Stimulated activated CD4-positive, alpha-beta T cell treated with anti-CD3 and anti-CD28 coated beads, Interleukin-1b, Interleukin-23, amount 100 ng/mL, for 1 hour (primary cell): ENCODE measurements at regions not wholly inside any gene's neighbourhood (a gene's known extent, or its start where the extent isn't known, plus 50 kb on each side); places are given as distances from the start of the nearest gene placed in this dataset.

Experiments used
- DNase-seq, 2 donors: peaks; one replicate each; pipeline ENCODE4 v3.0.0-alpha.2; 2020; ENCODE audit warnings: low read depth in 2 of 2

DNA sequence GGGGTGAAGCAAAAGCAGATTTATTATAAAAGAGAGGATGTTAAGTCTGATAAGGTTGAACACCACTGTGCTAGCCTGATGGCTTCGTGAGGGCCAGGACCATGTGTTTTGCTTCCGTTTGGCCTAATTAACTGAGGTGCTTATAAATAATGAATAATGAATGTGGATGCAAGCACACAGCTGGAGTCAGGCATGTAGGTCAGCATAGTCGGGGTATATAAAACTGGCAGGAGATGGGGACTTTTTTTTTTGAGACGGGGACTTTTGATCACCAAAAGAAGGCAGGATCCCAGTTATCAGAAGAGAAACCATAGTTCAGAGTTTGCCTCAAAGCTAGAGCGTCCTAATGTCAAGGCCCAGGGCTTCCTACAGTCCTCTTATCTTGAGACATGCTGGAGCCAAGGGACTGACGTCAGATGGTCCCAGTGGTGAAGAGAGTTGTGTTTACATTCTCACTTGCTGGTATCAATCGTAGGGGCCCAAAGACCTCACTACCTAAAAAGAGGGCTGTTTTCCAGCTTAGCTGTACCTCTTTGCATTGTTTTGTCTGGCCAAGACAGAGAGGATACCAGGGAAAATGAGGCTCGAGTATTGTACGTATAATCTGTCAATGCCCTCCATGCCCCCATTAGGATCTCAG is 50.4 kb downstream of the RTL9 start:
- DNase-seq, result no peak

DNA sequence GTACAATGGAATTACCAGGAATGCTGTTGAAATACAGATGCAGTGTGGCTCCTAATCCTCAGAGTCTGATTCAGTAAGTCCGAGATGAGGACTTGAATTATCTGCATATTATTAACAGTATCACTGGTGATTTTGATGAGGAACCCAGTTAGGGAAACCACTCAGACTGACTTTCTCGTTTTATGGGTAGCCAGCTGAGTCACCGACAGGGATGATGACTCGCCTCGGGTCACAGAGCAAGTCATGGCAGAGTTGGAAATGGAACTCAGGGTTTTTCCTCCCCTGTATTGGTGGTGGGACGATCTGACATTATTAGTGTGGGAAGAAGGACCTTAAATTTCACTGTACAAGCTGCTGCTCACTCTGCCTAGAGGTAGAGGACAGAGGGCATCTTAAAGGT is 51.3 kb downstream of the RTL9 start:
- no peak for DNase-seq

DNA sequence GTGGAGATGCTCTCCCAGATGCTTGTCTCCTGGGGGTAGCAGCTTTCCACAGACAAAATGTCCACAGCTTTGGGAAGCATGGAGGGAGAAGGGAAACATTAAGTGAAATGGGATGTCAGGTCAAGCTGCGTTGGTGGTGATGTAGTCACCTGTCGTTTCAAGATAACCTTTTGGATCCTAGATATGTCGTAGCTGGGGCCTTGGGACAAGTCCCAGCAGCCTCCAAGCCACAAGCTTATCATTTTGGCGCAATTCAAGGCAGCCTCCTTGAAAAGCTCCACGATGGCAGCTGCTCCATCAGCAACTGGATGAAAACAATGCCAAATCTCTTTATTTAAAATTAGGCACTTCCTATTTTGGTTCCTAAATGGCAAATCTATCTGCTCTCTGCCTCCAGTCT is 52.0 kb downstream of the RTL9 start:
- no peak for DNase-seq

DNA sequence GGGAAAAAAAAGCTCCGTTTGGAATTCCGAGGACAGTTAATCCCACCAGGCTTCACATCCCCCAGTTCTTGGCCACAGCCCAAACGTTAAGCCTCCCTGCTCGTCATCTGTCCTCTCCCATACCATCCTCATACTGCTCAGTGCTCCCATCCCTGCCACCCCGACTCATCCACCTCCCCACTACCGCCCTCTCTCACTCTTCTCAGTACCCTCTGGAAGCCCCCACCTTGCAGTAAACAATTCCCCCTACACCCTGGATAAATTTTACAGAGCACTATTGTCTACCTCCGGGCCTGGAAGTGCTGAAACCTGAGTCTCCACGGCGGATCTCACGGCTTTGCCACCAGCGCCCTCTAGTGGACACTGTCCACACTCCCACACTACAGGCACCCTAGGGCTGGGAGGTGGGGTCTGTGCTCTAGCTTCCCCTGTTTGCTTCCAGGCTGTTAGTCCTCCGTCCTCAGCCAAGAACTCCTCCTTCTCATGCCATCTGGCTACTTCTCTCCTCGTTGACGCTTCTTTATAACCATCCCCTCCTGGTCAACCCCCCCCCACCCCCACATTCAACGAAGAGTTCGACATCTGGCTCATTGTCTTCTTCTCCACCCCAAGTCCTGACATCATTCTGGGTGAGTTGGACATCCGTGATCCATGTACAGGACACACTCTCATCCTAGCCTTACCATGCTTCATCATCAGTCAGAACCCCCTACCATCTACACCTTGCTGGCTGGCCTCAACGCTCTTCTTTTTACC is 54.5 kb downstream of the RTL9 start:
- DNase-seq, result peak; percentile 34 to 42

DNA sequence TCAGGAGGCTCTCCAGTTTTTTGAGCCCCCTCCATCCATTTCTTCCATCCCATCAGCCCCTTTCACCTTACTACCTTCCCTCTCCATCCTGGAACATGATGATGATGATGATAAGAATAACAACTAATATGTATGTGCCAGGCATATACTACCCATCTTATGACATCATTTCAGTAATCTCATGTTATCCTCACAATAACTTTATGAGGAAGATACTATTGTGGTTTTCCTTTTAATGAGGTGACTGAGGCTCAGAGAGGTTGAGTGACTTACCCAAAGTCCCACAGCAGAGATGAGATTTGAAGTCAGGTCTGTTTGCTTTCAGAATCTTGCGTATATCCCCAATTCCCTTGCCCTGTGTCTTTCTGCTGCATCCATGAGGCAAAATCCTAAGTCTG is 55.1 kb downstream of the RTL9 start:
- DNase-seq, result no peak

DNA sequence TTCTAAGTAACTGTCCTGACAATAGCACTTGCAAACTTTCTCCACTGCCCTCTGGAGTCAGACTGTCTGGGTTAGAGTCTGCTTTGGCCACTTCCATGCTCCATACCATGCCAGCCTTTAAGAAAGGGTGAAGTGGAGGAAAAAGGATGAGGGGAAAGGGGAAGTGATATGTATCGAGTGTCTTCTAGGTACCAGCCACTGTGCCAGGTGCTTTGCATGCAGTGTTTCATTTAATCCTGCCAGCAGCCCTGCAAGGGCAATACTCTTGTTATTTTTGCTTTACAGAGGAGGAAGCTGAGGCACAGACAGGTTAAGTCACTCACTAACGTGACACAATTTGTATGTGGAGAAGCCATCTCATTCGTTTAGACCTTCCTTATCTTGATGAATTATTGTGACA is 55.6 kb downstream of the RTL9 start:
- no peak for DNase-seq

DNA sequence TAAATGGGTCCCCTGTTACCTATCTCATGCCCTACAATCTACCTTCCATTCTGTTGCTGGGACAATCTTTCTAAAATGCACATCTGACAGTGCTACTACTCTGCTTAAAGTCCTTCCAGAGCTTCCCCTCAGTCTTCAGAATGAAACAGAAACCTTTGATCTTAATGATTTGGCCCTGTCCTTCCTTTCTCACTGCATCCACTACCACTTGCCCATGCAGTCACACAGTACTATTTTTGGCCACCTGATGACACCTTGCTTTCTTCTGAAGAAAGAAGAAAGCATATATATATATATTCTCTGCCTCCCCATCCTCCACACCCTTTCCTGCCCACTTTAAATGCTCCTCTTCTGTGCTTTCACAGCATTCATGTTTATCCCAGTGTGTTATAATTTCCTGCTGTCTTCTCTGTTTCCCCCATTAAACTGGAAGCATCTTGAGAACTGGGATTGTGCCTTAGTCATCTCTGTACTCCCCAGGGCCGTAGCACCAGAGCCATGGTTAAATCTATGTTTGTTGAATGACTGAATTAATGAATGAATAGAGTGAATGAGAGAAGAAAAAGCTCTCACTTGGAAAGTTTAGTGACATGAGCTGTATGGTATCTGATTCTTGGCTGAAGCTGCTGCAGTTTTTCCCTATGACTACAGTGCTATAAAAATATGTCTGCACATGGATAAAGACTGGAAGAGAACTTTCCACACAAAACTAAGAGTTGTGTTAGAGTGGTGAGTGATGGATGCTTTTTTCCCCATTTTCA is 56.2 kb downstream of the RTL9 start:
- DNase-seq, result no peak

DNA sequence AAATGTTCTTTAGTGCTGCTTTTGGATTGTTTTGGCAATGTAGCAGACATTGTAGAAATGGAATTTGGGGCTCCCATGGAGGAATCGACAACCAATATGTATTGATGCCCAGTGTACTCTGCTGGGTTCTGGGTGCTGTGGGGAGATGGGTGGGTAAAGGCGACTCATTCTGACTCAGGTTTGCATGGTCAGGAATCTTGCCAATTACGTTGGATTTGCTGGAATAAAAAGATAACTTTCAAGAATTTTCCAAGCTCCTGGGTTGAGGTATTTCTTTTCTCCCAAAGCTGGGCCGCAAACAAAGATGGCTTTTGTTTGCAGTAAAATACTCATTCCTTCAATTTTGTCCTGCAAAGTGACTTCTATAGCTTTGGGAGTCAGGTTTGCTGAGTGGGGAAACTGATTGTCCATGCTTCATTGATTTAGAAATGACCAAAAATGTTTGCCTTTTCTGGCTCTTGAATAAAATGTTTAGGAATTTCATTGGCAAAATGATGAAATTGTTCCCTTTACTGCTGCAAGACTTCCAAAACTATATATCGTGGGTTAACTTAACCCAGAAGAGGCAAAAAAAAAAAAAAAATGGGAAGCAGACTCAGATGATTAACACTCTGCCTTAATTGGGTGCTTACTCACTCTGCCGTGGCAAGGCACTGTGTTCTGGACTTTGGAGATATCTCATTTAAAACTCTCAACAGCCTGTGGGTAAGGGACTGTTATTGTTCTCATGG is 57.0 kb downstream of the RTL9 start:
- DNase-seq, result no peak

DNA sequence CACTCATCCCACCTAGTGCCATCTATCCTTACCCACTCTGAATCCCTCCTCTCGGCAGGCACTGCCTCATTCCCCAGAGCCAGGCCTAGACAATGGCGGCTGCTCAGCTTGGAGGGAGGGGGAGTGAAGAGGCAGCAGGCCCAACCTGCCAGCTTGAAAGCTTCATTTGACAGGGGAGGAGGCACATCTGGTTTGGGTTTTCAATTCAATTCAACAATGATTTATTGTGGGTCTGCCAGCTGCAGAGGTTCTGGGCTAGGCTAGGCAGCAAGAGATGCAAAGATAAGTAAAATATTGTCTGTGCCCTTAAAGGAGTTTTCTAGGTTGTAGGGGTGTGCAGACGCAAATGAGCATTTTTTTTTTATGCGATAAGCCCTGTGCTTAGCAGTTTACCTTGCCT is 58.5 kb downstream of the RTL9 start:
- no peak for DNase-seq

DNA sequence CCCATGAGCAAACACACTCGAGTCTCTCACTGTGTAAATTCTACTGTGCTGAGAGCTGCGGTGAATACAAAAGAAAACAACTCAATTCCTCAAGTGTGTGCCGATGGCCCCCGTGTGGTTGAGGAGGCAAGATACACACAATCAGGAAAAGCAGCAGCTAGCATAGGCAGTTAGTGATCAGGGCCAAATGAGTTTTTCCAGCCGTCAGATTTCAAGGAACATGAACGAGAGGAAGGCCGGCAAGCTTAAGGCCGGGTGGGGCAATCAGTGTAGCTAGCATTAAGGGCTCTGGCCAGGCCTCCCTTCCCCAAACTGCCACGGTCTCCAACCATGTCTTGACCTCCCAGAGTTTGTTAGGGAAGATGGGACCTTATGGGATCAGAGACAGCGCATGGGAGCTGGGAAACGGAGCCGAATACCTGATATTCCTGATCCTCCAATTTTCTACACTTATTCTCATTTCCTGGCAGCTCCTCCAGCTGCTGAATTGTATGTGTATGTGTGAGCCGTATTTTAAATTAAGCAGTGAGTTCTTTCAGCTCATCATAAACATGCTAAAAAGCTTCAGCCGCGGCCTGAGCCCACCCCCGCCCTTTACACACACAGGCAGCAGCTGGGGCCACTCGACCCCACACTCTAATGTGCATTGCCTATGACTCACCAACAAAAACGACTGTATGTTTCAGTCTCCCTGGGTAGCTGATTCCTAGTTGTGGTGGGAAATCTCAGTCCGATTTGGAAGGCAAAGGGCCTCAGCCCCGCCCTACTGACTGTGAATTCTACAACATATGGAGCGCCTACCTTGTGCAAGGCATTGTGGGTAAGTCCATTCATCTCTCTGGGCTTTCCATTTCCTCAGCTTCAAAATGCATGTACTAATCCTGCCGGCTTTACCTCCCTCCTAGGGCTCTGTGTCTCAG is 59.9 kb downstream of the RTL9 start:
- no peak for DNase-seq

DNA sequence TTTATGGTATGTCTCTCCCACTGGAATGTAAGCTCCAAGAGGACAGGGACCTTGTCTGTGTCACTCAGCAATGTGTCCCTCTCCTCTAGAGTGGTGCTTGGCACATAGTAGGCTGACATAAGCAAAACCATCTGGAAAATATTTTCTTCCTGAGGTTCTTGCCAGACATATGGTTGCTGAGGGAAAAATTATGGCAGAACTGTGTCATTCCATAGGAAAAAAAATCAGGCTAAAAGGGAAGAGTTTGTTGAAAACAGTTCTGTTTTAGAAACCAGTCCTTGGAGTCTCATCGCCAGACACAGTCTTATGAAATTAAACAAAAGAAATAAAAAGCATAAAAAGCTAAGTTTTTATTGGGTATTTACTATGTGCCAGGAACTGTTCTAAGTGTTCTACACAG is 60.9 kb downstream of the RTL9 start:
- DNase-seq, result no peak

DNA sequence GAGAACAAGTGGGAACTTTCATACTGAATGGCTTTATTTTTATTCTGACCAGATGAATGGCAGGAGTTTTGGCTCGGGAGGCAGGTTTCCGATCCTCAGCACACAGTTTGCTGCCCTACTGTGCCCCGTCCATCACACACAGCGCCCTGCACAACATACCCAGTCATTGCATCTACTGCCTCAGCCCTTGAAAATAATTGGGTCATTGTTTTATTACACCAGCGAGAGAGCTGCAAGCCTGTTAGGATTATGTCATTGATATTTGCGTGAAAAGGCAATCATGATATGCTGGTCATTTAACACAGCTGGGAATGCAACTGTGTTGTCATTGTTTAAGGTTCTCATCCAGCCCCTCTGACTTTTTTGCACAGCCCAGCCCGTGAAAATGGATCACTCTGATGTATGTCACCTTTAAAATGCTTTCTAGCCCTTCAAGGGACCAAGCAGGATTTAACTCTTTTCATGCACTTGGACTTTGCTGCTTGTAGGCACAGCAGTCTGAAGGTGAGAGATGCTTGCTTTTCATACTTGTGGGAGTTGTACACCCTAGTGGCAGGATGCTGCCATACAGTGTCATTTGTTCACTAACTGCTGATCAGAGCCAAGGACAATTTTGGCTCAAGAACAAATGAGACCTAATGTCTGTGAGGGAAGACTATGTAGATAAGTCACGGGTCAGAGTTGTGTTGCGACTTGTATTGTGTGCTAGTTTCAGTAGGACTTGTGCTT is 62.3 kb downstream of the RTL9 start:
- DNase-seq, result no peak

DNA sequence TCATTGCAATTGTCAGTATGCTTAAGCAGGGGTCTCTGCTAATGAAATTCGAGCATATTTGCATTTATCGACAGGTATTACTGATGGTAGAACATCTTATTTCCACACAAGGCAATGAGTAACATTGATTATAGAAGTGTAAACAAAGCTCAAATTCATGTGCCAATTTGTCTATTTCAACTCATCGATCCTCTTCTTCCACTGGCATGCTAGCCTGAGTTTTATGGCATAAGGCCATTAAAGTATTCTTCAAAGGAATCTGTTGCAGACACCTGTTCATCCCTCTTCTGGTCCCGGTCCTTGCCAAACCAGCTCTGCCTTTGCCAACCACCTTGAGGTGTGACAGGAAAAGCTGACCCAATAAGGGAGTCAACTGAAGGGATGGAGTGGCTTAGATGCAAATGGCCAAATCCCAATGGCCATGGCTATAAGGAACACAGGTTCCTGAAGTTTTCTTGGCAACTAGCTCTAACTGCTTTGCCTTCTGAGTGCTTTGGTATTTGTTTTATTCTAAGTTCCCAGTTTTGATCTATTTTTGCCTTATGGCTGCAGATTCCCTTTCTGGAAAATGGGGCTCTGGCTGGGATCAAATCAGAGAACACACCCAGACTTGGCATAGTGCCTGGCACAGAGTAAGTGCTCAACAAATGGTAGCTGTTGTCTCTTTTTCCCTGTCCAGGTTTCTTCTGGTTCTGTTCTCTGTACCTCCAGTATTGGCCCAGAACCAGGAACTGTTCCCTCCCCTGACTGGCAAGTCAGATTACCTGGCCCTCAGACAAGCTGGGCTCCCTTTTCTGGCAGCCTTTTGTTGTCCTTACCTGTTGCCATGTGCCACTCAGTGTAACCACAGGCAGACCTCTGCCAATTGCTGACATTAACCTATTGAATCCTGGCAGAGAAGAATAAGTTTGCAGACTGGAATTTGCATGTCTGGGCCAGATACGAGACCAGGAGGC is 63.1 kb downstream of the RTL9 start:
- DNase-seq, result no peak

DNA sequence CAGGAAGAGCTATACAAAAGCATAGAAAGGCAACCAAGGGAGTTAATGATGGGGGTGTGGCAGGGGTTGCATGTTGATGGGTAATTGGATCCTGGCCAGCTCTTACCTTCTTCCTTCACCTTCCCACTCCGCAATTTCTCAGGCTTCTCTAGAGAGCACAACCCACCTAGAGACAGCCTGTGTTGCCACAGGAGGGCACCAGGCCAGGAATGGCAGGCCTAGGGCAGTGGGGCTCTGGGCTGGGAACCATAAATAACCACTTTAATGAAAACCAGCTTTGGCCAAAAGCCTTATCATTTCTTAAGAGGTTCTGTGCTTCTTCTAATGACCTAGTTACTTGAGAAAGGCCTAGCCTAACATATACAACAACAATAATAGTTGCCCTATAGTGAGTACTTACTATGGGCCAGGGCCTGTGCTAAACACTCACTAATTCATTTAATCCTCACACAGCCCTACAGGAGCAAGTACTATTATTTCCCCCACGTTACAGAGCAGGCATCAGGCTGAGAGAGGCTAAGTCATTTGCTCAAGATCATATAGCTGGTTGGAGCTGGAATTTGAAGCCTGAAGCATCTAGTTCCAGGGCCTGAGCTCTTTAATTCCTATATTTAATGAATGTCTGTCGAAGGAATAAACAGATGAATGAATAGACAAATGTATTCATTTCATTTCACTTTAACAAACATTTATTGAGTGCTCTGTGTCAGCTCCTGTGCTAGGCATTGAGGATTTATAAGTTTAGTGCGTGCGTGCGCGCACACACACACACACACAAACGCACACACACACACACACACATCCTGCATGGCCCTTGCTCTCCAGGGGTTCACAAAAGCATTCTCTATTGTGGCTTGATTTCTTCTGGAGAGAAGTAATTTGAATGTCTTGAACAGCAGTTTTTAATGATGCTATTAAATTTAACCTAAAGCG is 66.8 kb downstream of the RTL9 start:
- DNase-seq, result no peak

DNA sequence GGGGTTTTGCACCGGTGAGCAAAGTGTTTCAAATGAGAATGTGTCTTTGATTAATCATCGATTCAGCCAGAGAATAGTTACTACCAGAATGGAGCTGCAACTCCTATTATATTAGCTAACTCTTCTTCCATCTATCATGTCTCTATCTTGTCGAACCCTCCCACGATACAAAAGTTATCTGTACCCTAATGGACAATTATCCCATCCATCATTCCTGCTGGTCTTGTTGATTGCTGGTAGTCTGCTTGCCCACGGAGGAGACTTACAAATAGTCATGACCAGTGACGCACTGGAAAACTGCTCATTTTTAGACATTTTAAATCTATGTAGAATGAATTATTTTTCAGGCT is 67.5 kb downstream of the RTL9 start:
- no peak for DNase-seq

DNA sequence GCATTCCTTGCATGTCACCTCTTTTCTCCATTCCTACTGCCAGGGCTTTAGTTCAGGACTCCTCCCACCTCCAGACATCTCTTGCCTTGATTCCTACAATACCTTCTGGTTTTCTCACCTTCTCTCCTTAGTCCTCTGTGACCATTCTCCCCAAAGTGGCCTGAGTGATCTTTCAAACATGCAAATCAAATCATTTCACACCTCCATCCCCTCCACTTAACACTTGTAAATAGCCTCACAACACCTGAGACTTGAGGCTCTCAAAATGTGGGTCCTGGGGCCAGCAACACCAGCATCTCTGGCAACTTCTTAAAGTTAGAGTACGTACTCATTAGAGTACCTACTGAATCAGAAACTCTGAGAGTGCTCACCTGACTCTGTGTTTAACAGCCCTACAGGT is 68.4 kb downstream of the RTL9 start:
- DNase-seq, result no peak

DNA sequence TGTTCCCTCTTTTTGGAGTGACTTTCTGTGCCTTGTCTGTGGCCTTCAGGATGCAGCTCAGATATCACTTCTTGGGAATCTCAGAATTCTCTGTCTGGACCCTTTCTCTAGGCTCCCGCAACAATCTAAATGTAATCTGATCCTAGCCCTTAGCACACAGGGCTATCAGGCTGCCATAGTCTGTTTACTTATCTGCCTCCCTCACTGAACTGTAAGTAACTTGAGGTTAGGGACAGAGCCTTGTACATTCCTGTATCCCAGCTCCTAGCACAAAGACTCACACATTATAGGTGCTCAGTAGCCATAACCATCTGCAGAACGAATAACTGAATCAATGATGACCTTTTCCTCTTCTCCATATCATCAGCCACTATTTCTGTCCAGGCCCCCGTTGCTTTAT is 69.5 kb downstream of the RTL9 start:
- DNase-seq, result no peak

DNA sequence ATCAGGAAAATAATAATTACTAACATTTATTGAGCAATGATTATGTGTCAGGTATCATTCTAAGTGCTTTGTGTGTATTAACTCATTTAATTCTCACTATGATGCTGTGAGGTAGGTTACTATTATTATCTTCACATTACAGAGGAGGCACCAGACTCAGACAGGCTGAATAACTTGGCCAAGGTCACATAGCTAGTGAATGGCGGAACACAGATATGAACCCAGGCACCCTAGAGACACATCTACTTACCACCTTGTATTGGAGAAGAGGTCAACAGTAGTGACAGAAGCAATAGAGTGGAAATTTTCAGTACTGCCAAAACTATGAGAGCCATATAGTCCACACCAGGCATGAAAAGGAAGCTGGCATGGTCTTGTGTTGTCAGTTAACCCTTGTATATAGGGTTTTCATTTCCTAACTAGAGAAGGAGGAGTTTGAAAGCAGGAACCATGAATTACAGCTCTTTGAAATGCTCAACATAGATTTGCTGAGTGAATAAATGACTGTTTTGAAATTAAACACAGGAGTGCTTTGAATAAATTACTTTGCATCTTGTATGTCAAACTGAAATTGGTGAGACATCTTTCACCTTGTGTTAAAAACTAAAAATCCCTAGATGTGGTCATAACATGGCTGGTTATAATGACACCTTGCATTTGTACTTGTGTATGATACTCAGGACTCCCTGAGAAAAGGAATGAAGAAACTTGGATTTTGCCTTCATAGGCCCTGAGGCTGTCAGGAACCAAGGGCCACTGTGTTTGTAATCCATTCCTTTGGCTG is 71.8 kb downstream of the RTL9 start:
- no peak for DNase-seq
